Esophagus (tissue), 2 donors: ENCODE measurements at regions not wholly inside any gene's neighbourhood (a gene's known extent, or its start where the extent isn't known, plus 50 kb on each side); places are given as distances from the start of the nearest gene placed in this dataset.
"Not testable (repeated sequence)": the region's sequence is repeated elsewhere in the genome, so short reads cannot be mapped to it uniquely, and the experiment has no call there.

Experiments
- H3K27ac ChIP-seq, 2 donors: one replicate each; pipeline ENCODE4 v1.5.1; 2013; ENCODE audit warnings: low read depth in 2 of 2, mild to moderate bottlenecking in 2 of 2, inconsistent platforms in 1 of 2, low read length in 1 of 2, moderate library complexity in 1 of 2
- H3K27me3 ChIP-seq, 2 donors: one replicate each; pipeline ENCODE4 v1.6.1; 2013; ENCODE audit warnings: low read length in 2 of 2, control low read depth in 1 of 2, mild to moderate bottlenecking in 1 of 2; ENCODE audit not compliant: insufficient read depth in 2 of 2, control insufficient read depth in 1 of 2
- H3K36me3 ChIP-seq, 2 donors: one replicate each; pipeline ENCODE4 v1.6.1; 2013; ENCODE audit warnings: low read length in 1 of 2; ENCODE audit not compliant: control insufficient read depth in 2 of 2, insufficient read depth in 2 of 2
- H3K4me1 ChIP-seq, 2 donors: one replicate each; pipeline ENCODE4 v1.6.1; 2013; ENCODE audit warnings: low read length in 1 of 2; ENCODE audit not compliant: control insufficient read depth in 2 of 2, insufficient read depth in 2 of 2
- H3K4me3 ChIP-seq, 2 donors: one replicate each; pipeline ENCODE4 v1.5.1; 2013; ENCODE audit warnings: low read length in 2 of 2, mild to moderate bottlenecking in 2 of 2, low read depth in 1 of 2, moderate library complexity in 1 of 2
- H3K9me3 ChIP-seq, 2 donors: one replicate each; pipeline ENCODE4 v1.6.1; 2013; ENCODE audit warnings: mild to moderate bottlenecking in 2 of 2, low read depth in 1 of 2, low read length in 1 of 2, moderate library complexity in 1 of 2; ENCODE audit not compliant: control insufficient read depth in 2 of 2, insufficient read depth in 1 of 2
- WGBS, 2 donors: extraction: QIAGEN DNeasy Blood & Tissue Kit; methylation state at CpG; one replicate each; pipeline ENCODE4 v1.1.7; 2013; 5-methylcytosine and 5-hydroxymethylcytosine counted together
- donor health status: healthy with polysubstance abuse.
- donor health status: Bipolar disorder and iron deficiency.

GRCh38 chrX:140057001-140057411 lies 91.7 kb upstream of the CXorf66 start:
- WGBS, 2 donors, result 22 to 29% methylated on average over 11 of the region's 11 CpGs
- Histone ChIP-seq H3K4me1 (no peaks in the 10 kb centered on the region), H3K27me3 (no peaks in the 10 kb centered on the region), H3K27ac (no peak overlapping the region), H3K9me3 (peaks cover 0 to 2% of the 10 kb centered on the region in 2 donors), H3K4me3 (no peak overlapping the region), H3K36me3 (no peaks in the 10 kb centered on the region)

- Histone ChIP-seq H3K27ac (no peak overlapping the region), H3K4me1 (no peaks in the 10 kb centered on the region), H3K9me3 (no peaks in the 10 kb centered on the region), H3K36me3 (no peaks in the 10 kb centered on the region), H3K27me3 (no peaks in the 10 kb centered on the region), H3K4me3 (no peak overlapping the region)
- 39 to 46% methylated on average over 5 of the region's 5 CpGs for WGBS, 2 donors
Measured at GRCh38 chrX:140053846-140054245, 88.5 kb upstream of the CXorf66 start.

- Histone ChIP-seq H3K4me3 (no peak overlapping the region), H3K27ac (no peak overlapping the region), H3K4me1 (no peaks in the 10 kb centered on the region), H3K9me3 (no peaks in the 10 kb centered on the region), H3K36me3 (no peaks in the 10 kb centered on the region), H3K27me3 (no peaks in the 10 kb centered on the region)
Measured at GRCh38 chrX:140050906-140051305, 85.6 kb upstream of the CXorf66 start.

- H3K4me1 ChIP-seq, result no peaks in the 10 kb centered on the region
- no peak overlapping the region for H3K27ac ChIP-seq
- H3K4me3 ChIP-seq, result no peak overlapping the region
- H3K36me3 ChIP-seq, result no peaks in the 10 kb centered on the region
- 62 to 69% methylated on average over 5 of the region's 5 CpGs for WGBS, 2 donors
- no peaks in the 10 kb centered on the region for H3K27me3 ChIP-seq
- H3K9me3 ChIP-seq, result no peaks in the 10 kb centered on the region
Measured at GRCh38 chrX:140040386-140040785, 75.1 kb upstream of the CXorf66 start.

- no peaks in the 10 kb centered on the region for H3K9me3 ChIP-seq
Measured at GRCh38 chrX:140038842-140039241, 73.5 kb upstream of the CXorf66 start.

GRCh38 chrX:140034916-140035315 lies 69.6 kb upstream of the CXorf66 start:
- no peak overlapping the region for H3K27ac ChIP-seq
- no peaks in the 10 kb centered on the region for H3K36me3 ChIP-seq
- H3K4me3 ChIP-seq, result no peak overlapping the region
- no peaks in the 10 kb centered on the region for H3K4me1 ChIP-seq
- H3K27me3 ChIP-seq, result no peaks in the 10 kb centered on the region
- no peaks in the 10 kb centered on the region for H3K9me3 ChIP-seq
- 14 to 15% methylated on average over 4 of the region's 4 CpGs for WGBS, 2 donors

More at GRCh38 chrX:140038842-140039241, 73.5 kb upstream of the CXorf66 start:
- H3K4me1 ChIP-seq, result no peaks in the 10 kb centered on the region
- H3K36me3 ChIP-seq, result no peaks in the 10 kb centered on the region
- H3K27me3 ChIP-seq, result no peaks in the 10 kb centered on the region
- H3K27ac ChIP-seq, result no peak overlapping the region
- no peak overlapping the region for H3K4me3 ChIP-seq

- Histone ChIP-seq H3K36me3 (no peaks in the 10 kb centered on the region), H3K27me3 (no peaks in the 10 kb centered on the region), H3K9me3 (no peaks in the 10 kb centered on the region), H3K27ac (no peak overlapping the region), H3K4me3 (no peak overlapping the region), H3K4me1 (no peaks in the 10 kb centered on the region)
- 81 to 82% methylated on average over 1 of the region's 1 CpG for WGBS, 2 donors
Measured at GRCh38 chrX:140022482-140022881, 57.2 kb upstream of the CXorf66 start.

GRCh38 chrX:140019134-140019533 lies 53.8 kb upstream of the CXorf66 start:
- H3K4me3 ChIP-seq, H3K9me3 ChIP-seq, H3K4me1 ChIP-seq, H3K27ac ChIP-seq, H3K27me3 ChIP-seq, H3K36me3 ChIP-seq: not testable (repeated sequence)
- 38 to 75% methylated on average over 1 of the region's 3 CpGs for WGBS, 2 donors
